Fibroblast of villous mesenchyme (primary cell): ENCODE measurements at regions not wholly inside any gene's neighbourhood (a gene's known extent, or its start where the extent isn't known, plus 50 kb on each side); places are given as distances from the start of the nearest gene placed in this dataset.

Experiments
- DNase-seq: peaks from one replicate; pipeline ENCODE4 v3.0.0-alpha.2; 2010; ENCODE audit warnings: low read depth
- H3K4me3 ChIP-seq: 2 replicates; pipeline ENCODE4 v1.5.1; 2011; ENCODE audit warnings: low read depth, mild to moderate bottlenecking, low read length
- TF ChIP-seq, protein P1 (sequence below): IDR thresholded peaks from 2 replicates; pipeline ENCODE4 v1.5.1; 2012; ENCODE audit warnings: low read depth, mild to moderate bottlenecking, low read length; ENCODE audit not compliant: insufficient read depth

DNA sequence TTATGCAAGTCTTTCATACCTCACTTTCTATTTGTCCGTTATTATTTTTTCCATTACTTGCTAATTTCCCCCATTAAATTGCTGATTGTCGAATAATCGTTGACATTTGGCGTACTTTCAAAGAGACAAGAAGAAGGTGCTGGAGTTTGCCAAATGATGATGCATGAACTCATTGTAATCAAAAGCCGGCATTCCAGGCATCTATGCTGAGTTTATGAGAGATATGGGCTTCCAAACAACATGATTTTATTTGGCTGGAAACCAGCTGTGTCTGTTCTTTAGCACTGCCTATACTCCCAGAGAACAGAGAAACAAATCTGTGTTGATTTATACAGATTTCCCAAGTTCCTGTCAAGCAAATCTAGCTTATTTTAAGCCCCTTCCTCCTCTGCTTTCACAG lies 80.8 kb upstream of the RPS6KA3 start:
- TF ChIP-seq, protein P1, sequence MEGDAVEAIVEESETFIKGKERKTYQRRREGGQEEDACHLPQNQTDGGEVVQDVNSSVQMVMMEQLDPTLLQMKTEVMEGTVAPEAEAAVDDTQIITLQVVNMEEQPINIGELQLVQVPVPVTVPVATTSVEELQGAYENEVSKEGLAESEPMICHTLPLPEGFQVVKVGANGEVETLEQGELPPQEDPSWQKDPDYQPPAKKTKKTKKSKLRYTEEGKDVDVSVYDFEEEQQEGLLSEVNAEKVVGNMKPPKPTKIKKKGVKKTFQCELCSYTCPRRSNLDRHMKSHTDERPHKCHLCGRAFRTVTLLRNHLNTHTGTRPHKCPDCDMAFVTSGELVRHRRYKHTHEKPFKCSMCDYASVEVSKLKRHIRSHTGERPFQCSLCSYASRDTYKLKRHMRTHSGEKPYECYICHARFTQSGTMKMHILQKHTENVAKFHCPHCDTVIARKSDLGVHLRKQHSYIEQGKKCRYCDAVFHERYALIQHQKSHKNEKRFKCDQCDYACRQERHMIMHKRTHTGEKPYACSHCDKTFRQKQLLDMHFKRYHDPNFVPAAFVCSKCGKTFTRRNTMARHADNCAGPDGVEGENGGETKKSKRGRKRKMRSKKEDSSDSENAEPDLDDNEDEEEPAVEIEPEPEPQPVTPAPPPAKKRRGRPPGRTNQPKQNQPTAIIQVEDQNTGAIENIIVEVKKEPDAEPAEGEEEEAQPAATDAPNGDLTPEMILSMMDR = no peak
- peak; percentile 60 for DNase-seq
- H3K4me3 ChIP-seq = no peak overlapping the region

DNA sequence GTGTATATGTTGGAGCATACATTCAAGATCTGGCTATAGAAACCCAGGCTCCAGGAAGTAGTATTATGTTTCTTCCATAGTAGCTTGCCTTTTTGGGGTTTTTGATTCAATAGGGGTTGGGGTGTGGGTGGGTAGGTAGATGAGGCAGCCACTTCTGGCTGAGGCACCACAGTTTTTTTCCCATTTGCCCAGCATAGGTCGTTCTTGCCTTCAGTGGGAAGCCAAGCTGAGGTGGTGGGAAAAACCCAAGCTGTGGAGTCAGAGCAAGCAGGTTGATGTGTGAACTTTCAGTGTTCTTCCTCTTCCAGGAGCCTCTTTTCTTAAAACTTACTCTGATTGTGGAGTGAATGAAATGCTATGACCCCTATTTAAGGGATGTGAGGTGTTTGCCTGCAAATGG lies 67.0 kb upstream of the RPS6KA3 start:
- DNase-seq = no peak
- no peak overlapping the region for H3K4me3 ChIP-seq
- TF ChIP-seq, protein P1 = no peak

DNA sequence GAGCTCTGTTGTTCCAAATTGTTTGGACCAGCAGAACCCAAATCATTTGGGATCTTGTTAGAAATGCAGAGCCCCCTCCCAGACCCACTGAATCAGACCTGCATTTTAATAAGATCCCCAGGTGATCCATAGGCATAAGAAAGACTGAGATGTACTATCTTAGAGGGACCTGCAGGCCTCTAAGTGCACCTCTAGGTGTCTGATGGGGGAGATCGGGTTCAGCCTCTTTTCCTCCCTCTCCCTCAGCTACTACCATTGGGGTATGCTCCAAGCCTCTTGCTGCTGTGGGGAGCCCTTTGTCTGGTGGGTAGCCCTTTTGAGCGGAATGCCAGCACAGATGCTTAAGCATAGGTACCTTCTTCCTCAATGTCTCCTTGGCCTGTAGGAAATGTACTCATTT lies 63.8 kb upstream of the RPS6KA3 start:
- no peak overlapping the region for H3K4me3 ChIP-seq
- TF ChIP-seq, protein P1 = no peak
- no peak for DNase-seq

DNA sequence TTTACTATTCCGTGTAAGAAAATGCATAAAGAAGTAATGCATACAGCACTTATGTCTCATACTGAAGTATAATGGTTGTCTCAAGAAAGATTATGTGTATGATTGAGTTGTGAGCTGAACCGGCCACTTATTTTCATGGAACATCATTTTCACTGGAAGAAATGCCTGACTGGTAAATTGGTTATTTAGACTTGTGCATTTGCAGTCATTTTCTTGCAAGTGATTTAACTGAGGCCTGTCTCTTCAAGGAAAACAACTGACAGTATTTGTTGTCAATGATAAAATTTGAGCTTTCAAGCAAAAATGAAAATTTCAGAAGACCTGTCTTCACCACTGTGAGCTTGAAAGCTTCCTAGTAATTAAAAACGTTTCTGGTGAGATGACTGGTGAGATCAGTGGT lies 62.7 kb upstream of the RPS6KA3 start:
- no peak overlapping the region for H3K4me3 ChIP-seq
- no peak for DNase-seq
- TF ChIP-seq, protein P1 = no peak

DNA sequence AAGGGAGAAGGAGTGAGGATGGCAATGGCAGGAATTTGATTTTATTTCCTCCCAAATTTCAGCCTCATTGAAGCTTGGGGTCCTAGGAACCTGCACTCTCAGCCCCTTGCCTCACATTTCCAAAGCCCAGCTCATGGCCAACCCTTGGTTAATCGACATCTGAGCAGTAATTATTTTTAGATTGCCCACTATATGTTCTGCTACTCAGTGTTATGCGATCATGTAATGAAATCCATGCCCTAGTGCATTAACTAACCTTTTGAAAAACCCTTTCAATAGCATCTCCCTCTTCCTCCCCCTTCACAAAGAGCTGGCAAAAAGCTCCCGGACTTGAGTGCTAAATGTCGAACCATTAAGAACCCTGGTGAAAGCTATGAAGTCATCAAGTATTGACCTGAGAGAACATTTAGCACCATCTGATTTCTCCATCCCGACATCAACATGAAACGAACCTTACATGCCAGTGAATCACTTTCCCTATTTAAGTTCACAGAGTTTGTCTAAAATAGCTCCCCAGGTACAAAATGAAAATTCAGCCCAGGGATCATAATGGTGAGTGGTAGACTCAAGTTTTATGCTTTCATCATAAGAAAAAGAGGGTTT lies 59.2 kb upstream of the RPS6KA3 start:
- H3K4me3 ChIP-seq = no peak overlapping the region
- DNase-seq = no peak
- TF ChIP-seq, protein P1 = no peak

DNA sequence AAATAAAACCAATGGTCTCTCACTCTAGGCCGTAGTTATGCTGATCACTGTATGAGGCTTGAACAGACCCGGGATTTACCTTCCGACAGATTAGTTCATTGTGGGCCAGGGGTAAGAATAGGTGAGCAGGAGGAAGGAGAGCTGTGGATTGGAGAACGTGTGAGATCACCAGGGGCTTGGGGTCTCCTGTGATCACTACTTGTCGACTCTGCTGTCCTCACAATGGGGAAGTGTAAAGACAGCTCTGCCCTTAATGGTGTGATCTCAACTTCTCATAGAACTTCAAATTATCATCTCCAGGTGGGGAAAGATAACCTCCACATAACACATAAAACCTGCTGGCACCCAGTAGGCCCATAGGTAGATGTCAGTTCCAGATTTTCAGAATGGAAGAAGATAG lies 56.2 kb upstream of the RPS6KA3 start:
- no peak for DNase-seq
- no peak overlapping the region for H3K4me3 ChIP-seq
- TF ChIP-seq, protein P1 = no peak
